ENCODE measurements at regions not wholly inside any gene's neighbourhood (a gene's known extent, or its start where the extent isn't known, plus 50 kb on each side); places are given as distances from the start of the nearest gene placed in this dataset.

GRCh38 chr11:41984023-41984422, 524.6 kb upstream of the LRRC4C start:
- no peak for TF ChIP-seq CTCF (IDR thresholded peaks at IDR 0.05; ENCODE audit: control insufficient read depth, extremely low read depth, insufficient read depth)
- DNase-seq (ENCODE audit: low read depth) = no peak
- H3K4me3 ChIP-seq (ENCODE audit: low read depth, low read length) = no peak overlapping the region

GRCh38 chr11:41985799-41986198, 526.3 kb upstream of the LRRC4C start:
- DNase-seq (ENCODE audit: low read depth) = no peak
- no peak for TF ChIP-seq CTCF (IDR thresholded peaks at IDR 0.05; ENCODE audit: control insufficient read depth, extremely low read depth, insufficient read depth)
- no peak overlapping the region for H3K4me3 ChIP-seq (ENCODE audit: low read depth, low read length)

DNA sequence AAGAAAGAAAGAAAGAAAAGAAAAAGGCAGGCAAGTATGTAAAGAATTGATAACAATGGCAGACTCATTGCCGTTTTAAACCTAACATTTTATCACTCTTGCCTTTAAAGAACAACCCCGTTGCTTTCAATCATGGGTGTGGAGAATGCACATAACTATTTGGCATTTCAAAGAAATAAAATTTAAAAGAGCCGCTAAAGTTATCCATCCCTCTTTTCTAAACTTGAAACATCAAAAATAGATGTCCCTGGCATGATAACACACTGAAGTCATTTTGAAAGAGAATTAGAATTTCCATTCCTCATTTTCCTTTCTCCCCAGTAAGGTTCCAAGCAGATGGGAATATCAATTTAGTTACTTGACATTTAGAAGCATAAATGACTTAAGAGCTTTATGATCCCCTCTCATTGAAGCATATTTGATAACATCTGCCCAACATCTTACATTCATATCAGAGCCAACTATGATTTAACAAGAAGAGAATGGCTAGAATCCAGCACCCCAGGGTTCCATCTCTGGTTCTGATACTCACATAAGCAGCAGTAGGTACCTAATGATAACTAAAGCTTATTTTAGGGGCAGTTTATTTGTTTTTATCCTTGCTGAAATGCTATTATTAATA, 529.6 kb upstream of the LRRC4C start:
- TF ChIP-seq CTCF (IDR thresholded peaks at IDR 0.05; ENCODE audit: control insufficient read depth, extremely low read depth, insufficient read depth) = no peak
- peak; percentile 76 for DNase-seq (ENCODE audit: low read depth)

DNA sequence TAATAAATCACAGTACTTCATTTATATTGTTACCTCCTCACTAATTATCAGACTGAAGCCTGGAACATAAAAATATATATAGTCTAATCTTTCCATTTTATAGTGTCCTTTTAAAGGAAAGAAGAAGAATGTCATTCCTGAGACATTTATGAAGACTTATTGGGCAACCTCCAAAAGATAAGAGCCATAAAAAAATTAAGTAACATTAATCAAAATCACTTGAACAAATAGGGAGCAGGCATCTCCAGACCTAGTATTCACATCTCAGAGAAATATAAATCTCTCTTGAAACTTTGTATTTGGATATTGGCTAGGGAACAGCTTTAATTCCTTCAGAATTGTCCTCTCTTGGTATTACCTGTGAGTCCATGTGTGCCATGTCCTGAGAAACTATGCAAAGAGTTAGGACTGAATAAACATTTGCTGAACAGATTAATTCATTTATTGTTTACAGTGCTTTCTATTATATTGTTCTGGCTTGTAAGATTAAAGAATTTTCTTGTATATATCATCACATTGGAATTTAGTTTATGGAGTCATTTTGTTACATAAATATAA, 530.5 kb upstream of the LRRC4C start:
- no peak overlapping the region for H3K4me3 ChIP-seq (ENCODE audit: low read depth, low read length)
- DNase-seq (ENCODE audit: low read depth) = peak; percentile 95
- no peak for TF ChIP-seq CTCF (IDR thresholded peaks at IDR 0.05; ENCODE audit: control insufficient read depth, extremely low read depth, insufficient read depth)

More for the DNA sequence above, 529.6 kb upstream of the LRRC4C start:
- H3K4me3 ChIP-seq (ENCODE audit: low read depth, low read length) = no peak overlapping the region

DNA sequence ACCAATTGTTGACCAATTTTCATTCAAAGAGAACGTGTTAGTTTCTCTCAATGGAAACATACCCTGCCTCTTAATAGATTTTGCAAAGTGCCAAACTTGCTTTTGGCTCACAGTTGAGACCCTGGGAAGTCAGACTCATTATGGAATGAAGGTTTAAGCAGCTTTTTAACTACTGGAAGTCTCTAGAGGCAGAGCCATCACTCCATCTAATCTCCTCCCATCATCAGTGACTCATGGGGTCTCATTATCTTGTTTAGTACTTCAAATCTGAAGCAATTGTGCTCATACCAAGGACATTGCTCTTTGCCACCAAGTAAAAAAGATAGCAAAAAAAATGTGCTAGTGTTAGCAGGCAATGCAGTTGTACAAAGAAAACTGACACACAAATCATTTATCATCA, 537.1 kb upstream of the LRRC4C start:
- no peak for TF ChIP-seq CTCF (IDR thresholded peaks at IDR 0.05; ENCODE audit: control insufficient read depth, extremely low read depth, insufficient read depth)
- DNase-seq (ENCODE audit: low read depth) = no peak

DNA sequence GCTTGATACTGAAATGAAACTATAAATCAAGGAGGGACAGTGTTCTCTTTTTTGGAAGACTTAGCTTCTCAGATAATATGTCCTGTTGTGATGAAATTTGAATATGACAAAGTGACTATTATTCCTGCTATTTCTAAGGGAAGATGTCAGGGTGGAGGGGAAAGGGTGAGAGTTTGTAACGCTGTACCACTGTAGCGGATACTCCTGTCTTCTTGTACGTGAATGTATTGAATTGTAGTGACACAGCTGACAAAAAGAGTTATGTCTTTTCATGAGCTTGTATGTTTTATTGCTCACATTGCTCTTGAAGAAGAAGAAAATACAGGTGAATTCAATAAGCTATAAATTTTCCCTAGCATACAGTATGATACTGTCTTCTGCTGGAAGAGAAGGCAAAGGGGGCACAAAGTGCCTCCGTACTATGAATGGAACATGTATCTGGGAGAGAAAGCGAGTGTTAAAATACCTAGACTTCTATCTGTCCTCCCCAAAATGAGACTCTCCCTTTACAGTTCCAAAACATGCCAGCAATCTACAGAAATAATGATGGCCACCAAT, 538.5 kb upstream of the LRRC4C start:
- no peak for DNase-seq (ENCODE audit: low read depth)
- no peak for TF ChIP-seq CTCF (IDR thresholded peaks at IDR 0.05; ENCODE audit: control insufficient read depth, extremely low read depth, insufficient read depth)
- no peak overlapping the region for H3K4me3 ChIP-seq (ENCODE audit: low read depth, low read length)

More for the DNA sequence above, 537.1 kb upstream of the LRRC4C start:
- no peak overlapping the region for H3K4me3 ChIP-seq (ENCODE audit: low read depth, low read length)
